GM11168 (cell line): ENCODE measurements at regions not wholly inside any gene's neighbourhood (a gene's known extent, or its start where the extent isn't known, plus 50 kb on each side); places are given as distances from the start of the nearest gene placed in this dataset.

ENCODE experiments used
- in situ Hi-C: fragments of 300-500 bp; cut with MboI; formaldehyde crosslinking; loops from one replicate; pipeline ENCODE4 v1.12.0; 2022; ENCODE audit warnings: low sequenced_read_pairs; ENCODE audit not compliant: unreplicated experiment

DNA sequence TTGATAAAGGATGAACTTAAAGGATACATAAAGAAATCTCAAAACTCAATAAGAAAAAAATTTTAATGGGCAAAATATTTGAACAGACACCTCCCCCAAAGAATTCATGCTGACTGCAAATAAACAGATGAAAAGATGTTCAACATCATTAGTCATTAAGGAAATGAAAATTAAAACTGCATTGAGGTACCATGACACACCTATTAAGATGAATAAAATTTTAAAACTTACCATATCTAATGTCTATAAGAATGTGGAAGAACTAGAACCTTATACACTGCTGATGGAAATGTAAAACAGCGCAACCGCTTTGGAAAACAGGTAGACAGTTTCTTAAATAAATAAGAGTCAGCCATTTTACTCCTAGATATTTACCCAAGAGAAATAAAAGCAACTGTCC, 266.8 kb upstream of the TET2 start:
- in situ Hi-C loops: no loop called here

DNA sequence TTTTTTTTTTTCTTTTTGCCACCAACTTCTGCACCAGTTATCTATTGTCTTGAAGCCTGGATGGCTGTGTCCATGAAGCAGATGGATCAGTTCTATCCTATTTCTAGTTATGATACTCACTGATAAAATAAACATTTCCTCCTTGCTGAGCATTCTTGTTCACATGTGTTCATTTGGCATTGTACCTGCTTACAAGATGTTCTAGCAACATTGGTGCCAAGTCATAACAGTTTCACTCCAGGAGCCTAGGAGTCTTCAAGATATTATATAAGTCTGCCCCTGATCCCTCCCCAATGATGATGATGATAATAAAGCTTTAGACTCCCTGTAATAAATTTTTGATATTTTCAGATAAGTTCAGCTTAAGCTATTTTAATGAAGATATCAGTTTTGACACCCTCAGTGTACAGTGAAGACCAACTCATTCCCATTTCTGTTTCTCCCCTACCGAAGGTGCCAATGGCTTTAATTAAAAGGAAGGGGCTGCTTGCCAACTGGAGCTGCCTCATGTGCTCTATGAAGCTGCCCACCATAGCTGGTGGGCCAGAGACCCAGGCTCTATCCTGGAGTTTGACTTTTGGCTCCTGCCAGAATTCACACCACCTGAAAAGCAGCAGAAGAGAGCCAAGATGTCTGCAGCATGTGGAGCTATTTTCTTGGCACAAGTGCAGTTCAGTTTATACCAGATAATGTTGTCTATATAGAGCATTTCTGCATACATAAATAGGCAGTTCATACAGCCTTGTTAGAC, 265.4 kb upstream of the TET2 start:
- in situ Hi-C loops: no loop called here

DNA sequence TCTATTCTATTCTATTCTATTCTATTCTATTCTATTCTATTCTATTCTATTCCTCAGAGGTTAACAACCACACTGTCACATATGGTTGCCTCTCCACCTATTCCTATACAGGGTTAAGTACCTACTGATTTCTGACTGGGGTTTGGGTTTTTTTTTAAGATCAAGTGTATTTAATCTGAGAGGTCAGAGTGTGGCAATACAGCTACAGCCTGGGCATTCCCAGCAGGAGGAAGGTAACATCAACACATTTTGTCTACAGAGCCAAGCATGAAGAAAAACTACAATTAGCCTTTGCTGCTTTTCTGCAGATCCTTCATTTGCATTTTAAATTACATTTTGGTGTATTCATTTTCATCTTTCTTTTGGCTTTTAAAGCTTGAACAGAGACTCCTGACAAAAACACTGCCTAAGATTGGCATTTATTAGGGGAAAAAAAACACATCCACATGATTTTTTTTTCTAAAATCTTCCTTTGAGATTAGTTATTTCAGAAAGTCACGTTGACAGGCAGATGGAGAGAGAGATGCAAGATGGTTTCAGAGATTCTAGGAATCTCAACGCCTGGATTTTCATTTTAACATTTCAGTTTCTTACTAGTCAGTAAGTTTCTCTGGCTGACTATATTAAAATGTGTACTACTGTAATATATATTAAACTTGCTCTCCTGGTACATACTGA, 255.9 kb upstream of the TET2 start:
- in situ Hi-C loops: no loop called here

DNA sequence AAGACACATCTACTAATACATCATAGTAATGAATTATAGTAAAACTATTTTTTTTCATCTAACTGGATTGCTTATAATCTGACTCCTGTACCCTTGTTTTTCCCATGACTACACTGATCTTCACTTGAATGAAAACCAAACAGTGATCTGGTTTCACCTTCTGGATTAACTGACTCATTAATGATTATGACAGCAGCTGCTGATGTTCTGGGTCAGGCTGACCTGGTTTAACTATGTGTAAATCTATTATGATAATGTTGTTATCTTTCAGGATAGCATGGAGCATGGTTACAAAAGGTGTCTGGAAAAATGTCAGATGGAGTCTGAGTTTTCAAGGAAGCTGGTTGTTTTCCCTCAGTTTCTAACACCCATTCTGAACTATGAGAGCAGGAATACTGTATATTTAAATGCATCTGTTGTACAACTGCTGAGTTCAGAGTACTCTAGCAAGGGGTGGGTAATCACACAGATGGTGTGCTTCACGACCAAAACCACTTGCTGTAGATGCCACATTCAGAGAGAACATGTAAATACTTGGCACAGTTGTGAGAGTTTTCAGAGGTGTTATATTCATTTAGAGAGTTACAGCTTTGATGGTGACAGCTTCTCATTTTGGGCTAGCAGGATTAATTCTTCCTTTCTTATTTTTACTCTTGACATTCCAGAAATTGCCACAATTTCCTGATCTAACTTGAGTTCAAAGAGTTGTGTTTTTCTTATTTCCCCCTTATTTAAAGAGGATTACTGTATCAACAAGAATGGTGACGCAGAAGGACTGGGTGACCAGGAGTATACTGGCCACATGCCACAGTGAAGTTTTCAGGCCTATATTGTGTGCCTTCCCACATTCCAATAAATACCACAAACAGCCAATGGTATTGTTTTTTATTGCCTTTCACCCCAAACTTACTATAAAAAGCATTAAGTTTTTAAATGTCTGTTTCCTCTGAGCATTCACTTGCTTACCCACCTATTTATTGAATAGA, 249.7 kb upstream of the TET2 start:
- in situ Hi-C loops: no loop called here

DNA sequence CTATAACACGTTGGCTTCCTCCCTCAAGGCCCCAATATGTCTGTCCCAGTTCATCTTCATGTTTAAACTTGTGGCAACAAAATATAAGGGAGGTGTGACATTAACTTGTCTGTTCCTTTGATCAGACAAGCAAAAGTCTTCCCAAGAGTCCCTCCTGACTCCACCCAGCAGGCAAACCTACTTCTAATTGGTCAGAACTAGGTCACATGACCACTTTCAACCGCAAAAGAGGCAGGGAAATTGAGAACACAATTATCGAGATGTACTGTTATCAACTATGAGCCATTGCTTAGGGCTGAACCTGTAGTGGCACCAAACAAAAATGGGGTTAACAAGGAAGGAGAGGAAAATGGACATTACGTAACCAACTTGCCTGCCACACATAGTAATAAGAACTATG, 246.8 kb upstream of the TET2 start:
- in situ Hi-C loops: no loop called here

DNA sequence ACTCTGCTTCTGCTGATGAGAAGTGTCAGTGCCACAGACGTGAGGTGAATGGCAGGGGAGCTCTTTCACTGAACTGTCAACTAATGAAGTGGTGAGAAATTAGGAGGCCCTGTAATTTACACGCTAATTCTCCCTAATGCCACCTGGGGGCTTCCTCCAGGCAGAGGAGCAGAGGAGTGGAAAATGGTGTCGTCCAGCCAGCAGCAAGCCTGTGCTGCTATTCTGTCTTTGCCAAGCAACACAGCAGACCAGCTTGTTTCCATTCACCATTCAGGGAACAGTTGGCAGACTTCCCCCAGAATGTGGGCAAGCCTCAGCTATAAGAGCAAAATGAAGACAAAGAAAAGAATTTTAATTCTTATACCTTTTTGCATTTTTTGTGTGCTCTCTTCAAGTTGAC, 245.2 kb upstream of the TET2 start:
- in situ Hi-C loops: no loop called here

DNA sequence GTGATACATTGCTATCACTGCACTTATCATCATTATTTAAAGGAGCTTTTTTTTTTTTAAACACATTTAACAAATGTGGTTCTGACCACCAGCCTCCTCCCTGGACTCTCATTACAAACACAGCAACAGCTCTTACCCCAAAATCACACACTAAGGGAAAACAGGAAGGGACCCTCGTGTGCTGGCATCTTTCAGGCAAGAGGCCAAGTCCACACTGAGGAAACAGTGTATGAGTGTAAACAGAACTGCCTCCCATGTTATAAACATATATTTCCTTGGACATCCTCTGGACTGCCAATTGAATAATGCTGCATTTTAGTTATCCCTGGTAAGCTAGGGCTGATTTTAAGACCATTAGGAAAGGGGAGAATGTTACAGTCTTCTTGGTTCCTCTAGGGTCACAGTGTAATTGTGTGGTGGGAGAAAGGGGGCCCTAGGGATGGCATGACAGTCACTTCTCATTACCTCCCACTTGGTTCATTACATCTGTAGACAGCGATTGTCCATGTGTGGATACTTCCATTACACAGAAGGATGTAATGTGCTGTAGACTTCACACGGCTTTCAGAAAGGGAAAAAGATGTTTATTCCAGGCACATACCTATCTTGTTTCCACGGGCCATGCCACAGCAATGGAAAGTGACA, 244.6 kb upstream of the TET2 start:
- in situ Hi-C loops: no loop called here

DNA sequence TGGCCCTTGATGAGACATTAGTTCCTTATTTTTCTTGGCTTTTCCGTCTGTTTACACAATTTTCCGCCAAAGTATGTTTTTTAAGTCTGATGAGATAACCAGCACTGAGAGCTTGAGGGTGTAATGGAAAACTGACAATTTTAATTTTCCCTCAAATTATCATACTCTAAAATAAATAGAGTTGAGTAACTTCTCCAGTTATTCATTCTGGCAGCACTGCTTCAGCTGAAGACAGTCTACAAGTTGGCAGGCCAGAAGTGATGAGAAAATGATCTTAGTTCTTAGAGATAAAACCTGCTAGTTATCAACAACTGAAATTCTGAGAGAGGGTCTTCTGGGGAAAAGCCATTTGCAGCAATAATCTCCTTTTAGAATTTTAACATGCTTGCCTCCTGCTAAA, 241.6 kb upstream of the TET2 start:
- in situ Hi-C loops: no loop called here

DNA sequence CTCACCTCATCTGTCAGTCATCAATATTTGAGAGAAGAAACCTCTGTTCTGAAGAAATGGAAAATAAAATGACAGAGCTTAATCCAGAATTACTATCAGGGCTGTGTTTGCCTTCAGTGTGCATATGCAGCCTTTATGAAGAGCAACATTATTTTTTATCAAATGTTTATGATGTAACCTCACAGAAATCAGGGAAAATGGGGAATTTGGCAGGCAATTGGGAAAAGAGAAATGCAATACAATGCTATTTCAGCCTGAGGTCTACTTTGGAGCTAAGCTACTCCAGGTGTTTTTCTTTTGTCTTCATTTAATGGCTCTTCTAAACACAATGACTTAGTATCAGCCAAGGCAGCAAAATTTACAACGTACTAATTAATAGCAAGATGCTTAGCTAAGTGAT, 241.1 kb upstream of the TET2 start:
- in situ Hi-C loops: no loop called here

DNA sequence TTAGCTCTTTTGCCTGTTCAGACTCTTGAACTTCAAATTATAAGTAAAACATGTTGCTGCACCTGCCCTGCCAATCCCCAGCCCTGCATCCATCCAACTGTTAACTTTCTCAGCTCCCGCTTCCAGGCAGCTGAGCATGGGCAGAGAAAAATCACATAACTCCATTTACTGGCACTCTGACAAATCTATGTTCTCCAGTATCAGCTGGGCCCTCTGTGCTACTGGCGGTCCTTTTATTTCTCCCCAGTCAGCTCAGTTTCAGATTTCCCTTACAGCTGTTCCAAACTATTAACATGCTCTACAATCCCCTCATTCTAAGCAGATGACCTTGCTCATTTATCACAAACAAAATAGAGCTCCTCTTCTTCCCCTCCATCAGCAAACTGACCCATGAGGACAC, 240.4 kb upstream of the TET2 start:
- in situ Hi-C loops: no loop called here

DNA sequence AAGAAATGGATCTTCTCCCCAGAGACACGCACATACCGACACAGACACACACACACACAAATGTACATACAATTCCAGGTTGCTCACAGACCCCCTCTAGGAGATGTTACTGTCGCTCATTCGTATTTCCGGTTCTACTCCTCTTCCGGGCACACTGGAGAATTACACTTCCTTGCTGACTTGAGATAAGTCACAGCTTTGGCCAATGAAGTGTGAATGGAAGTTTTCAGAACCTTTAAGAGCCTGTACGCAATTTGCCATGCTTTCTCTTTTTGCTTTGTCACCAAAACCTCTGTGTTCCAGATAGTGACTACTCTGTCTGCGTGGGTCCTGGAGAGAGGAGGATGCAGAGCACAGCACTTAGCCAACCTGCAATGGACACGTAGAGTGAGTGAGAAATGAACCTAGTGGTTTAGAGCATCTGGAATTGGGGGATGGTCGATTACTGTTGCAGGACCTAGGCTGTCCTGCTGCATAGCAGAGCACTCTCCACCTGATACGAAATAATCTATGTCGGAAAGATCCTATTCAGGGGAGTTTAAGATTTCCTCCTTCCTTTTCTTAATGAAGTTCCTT, 239.5 kb upstream of the TET2 start:
- in situ Hi-C loops: no loop called here

DNA sequence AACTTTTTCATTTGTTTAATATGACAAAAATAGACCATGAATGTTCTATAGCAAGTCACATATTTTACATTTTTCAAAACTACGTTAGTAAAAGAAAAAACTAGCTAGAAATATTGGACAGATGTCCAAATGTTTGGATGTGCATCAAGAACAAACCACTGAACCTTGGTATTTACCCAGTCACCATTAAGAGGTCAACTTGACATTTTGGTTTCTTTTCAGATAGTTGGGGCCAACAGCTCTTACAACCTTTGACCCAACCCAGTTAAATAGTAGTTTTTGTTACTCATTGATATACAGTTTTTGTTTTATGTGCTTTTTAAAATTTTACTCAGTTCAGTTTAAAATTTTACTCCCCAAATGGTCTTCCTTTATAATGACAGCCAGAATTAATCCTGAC, 238.7 kb upstream of the TET2 start:
- in situ Hi-C loops: no loop called here

DNA sequence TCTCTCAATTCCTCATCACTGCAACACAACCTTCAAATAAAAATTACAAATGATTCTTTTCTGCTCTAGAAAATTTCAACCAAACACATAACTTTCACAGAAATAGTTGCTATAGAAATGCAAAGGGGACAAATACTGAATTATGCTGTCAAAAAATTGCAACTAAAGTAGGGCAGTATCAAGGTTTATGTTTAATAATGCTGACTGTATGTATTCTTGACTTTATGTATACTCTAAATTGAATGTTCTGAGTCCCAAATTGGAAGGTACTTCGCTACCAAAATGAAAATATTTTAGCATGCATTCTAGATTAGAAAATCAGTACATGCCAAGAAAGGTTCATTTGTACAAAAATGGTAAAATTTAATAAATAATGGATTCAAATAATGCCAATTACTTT, 237.3 kb upstream of the TET2 start:
- in situ Hi-C loops: no loop called here

DNA sequence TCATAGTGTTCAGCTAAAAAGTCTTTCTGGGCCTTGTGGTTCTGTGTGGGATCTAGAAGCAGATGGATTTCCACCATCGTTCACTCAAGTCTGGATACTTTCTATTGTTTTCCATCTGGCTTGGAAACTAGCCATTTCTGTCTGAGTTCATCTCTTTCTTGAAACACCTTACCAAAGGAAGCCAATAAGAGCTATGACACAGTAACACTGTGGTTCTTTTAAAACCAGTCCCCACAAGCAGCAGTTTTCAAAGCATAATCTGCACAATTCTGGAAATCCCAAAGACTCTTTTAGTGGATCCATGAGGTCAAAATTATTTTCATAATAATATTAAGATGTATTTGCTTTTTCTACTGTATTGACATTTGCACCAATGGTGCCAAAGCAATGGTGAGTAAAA, 234.2 kb upstream of the TET2 start:
- in situ Hi-C loops: no loop called here

DNA sequence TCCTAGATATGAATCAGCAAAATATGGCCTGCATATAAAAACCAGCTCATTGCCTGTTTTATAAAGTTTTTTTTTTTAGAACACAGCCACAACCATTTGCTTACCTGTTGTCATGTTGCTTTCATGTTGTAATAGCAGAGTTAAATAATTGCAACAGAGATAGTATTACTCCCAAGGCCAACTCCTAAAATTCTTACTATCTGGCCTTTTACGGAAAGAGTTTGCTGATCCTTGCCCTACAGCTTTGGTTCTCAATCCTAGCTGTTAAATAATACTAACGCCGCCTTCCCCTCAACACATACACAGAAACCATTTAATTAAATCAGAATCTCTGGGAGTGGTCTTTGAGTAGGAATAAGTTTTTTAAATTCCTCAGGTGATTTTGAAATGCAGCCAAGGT, 231.3 kb upstream of the TET2 start:
- in situ Hi-C loops: no loop called here

DNA sequence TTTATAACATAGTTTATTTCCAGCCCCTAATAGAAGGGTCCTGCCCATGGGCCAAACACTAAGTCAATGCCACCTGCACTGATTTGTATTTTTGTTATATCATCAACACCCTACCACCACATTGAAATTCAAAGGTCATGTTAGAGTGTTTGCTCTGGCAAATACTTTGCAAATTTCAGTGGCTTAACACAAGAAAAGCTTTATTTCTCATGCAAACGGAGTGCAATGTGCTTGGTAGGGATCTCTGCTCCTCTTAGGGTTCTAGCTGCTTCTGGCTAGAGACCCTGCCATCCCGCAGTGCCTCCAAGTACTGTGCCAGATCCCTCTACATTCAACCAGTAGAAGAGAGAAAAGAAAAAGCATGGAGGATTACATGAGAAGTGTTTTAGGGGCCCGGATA, 230.8 kb upstream of the TET2 start:
- in situ Hi-C loops: no loop called here

DNA sequence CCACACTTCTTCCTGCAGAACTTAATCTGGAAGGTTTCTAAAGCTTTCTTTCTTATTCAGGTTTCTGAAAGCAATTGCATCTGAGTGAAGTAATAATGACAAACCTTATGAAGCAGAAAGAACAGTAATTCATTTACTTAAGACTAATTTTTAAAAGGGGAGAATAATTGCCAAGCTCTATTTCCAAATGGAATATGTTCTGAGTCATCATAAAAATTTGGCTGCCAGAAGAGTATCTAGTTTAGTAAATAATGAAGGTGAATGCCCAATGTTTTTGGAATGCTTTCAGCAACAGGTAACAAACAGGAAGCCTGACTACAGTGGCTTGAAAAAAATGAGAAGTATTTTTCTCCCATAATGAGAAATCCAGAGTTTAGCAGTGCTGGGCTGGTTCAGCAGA, 227.3 kb upstream of the TET2 start:
- in situ Hi-C loops: no loop called here

DNA sequence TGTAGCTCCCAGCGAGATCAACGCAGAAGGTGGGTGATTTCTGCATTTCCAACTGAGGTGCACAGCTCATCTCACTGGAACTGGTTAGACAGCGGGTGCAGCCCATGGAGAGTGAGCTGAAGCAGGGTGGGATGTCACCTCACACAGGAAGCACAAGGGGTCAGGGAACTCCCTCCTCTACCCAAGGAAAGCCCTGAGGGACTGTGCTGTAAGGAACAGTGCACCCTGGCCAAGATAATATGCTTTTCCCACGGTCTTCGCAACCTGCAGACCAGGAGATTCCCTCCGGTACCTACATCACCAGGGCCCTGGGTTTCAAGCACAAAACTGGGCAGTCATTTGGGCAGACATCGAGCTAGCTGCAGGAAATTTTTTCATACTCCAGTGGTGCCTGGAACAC, 216.4 kb upstream of the TET2 start:
- in situ Hi-C loops: loop anchor here (25.0 kb wide), 1 partner anchor 532 kb away; the partner anchor contains the start of gene PPA2

DNA sequence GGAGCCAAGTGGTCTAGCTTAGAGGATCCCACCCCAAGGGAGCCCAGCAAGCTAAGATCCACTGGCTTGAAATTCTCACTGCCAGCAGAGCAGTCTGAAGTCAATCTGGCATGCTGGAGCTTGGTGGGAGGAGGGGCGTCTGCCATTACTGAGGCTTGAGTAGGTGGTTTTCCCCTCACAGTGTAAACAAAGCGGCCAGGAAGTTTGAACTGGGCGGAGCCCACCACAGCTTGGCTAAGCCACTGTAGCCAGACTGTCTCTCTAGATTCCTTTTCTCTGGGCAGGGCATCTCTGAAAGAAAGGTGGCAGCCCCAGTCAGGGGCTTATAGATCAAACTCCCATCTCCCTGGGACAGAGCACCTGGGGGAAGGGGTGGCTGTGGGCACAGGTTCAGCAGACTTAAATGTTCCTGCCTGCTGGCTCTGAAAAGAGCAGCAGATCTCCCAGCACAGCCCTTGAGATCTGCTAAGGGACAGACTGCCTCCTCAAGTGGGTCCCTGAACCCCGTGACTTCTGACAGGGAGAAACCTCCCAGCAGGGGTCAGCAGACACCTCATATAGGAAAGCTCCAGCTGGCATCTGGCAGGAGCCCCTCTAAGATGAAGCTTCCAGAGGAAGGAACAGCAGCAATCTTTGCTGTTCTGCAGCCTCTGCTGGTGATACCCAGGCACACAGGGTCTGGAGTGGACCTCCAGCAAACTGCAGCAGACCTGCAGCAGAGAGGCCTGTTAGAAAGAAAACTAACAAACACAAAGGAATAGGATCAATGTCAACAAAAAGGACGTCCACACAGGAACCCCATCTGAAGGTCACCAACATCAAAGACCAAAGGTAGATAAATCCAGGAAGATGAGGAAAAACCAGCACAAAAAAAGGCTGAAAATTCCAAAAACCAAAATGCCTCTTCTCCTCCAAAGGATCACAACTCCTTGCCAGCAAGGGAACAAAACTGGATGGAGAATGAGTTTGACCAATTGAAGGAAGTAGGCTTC, 215.6 kb upstream of the TET2 start:
- in situ Hi-C loops: loop anchor here (25.0 kb wide), 1 partner anchor 531 kb away; the partner anchor contains the start of gene PPA2
